GM06990 (cell line): ENCODE measurements at regions not wholly inside any gene's neighbourhood (a gene's known extent, or its start where the extent isn't known, plus 50 kb on each side); places are given as distances from the start of the nearest gene placed in this dataset.

Source experiments
- DNase-seq: peaks from one replicate; pipeline ENCODE4 v3.0.0-alpha.2; 2011; ENCODE audit not compliant: insufficient read length; ENCODE audit errors: extremely low read depth
- H3K27me3 ChIP-seq: replicated peaks from 2 replicates; pipeline ENCODE4 v1.6.0; 2011; ENCODE audit warnings: low read length; ENCODE audit not compliant: control insufficient read depth, insufficient read depth
- H3K36me3 ChIP-seq: 2 replicates; pipeline ENCODE4 v1.5.1; 2011; ENCODE audit warnings: low read length; ENCODE audit not compliant: control insufficient read depth, insufficient read depth
- H3K4me3 ChIP-seq: replicated peaks from 2 replicates; pipeline ENCODE4 v1.5.1; 2011; ENCODE audit warnings: low read depth, mild to moderate bottlenecking, control low read depth, low read length
- CTCF ChIP-seq: IDR thresholded peaks from 2 replicates; pipeline ENCODE4 v1.5.1; 2011; ENCODE audit warnings: low read length, control low read depth, mild to moderate bottlenecking, inconsistent platforms; ENCODE audit not compliant: insufficient read depth, poor library complexity, severe bottlenecking

DNA sequence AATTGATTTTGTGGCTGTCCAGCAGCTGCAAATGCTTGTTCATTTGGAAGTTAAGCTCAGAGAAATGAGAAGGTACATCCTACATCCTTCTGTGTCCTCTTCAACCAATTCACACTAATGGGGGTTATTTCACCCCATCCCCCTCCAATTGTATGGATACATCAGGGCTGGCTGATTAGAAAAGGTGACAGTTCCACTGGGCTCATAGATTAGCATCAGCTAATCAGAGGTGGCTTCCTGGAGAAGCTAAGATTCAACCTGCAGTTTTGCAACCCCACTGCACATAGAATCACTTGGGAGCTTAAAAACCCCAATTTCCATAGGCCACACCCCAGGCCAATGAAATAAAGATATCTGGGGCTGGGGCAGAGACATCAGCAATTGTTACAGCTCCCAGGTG, 217.7 kb upstream of the TLE3 start:
- Histone ChIP-seq H3K27me3 (no peaks in the 10 kb centered on the region), H3K36me3 (no peaks in the 10 kb centered on the region), H3K4me3 (no peak overlapping the region)
- TF ChIP-seq CTCF: no peak
- DNase-seq: no peak

- no peaks in the 10 kb centered on the region for H3K36me3 ChIP-seq
- DNase-seq: no peak
- H3K27me3 ChIP-seq: no peaks in the 10 kb centered on the region
- H3K4me3 ChIP-seq: no peak overlapping the region
- TF ChIP-seq CTCF: no peak
These were observed 217.0 kb upstream of the TLE3 start for GRCh38 chr15:70314688-70315087.

DNA sequence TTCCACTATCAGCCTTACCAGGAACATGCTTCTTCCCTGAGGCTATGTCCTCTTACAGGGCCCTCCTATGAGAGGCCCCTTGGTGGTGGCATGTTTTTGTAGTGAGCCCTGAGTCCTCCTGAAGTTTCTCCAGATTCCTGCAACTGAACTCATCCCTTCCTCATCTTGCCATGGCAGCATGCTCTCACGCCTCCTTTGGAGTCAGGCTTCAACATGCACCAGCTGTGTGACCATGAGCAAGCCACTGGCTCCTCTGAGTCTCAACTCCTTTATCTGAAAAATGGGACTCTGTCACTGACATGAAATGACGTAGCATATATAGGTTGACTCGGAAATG, 216.3 kb upstream of the TLE3 start:
- H3K36me3 ChIP-seq: no peaks in the 10 kb centered on the region
- no peaks in the 10 kb centered on the region for H3K27me3 ChIP-seq
- no peak for TF ChIP-seq CTCF
- H3K4me3 ChIP-seq: no peak overlapping the region
- no peak for DNase-seq

- Histone ChIP-seq H3K27me3 (no peaks in the 10 kb centered on the region), H3K36me3 (no peaks in the 10 kb centered on the region), H3K4me3 (no peak overlapping the region)
- no peak for DNase-seq
- no peak for TF ChIP-seq CTCF
These were observed 215.6 kb upstream of the TLE3 start for GRCh38 chr15:70313099-70314017.

DNA sequence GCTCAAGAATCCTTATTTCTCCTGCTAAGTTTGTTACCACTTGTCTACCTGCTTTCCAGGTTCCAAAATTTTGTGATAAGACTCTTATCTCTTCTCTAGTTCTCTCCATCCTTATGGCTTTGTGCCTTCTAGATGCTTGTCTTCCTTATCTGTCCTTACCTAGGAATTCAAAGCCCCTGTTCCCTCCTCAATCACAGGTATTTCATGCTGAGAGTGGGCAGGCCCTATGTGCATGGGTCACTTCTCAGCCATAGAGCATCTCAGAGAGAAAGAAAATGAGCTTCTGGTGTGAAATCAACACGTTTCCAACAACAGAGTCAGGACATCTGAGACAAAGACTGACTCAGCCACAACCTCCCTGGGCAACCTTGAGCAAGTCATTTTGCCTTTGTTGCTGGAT, 214.1 kb upstream of the TLE3 start:
- no peaks in the 10 kb centered on the region for H3K27me3 ChIP-seq
- no peak for TF ChIP-seq CTCF
- no peak for DNase-seq
- H3K36me3 ChIP-seq: no peaks in the 10 kb centered on the region
- H3K4me3 ChIP-seq: no peak overlapping the region

DNA sequence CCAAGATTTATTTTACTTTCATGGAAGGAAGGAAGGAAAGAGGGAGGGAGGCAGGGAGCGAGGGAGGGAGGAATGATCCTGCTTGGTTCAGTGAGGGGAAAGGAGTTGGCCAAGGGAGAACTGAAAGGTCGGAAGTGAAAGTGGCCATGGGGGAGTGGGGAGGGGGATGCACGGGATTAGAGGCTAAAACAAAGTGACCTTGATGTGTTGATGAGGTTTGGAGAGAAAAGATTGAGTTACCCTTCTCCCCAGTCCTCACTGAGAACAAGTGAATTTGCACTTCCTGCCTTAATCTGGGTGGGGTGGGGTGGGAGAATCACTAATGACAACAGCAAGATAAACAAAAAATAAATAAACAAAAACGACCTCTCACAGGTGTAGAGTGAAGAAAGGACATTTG, 212.0 kb upstream of the TLE3 start:
- no peak overlapping the region for H3K4me3 ChIP-seq
- H3K27me3 ChIP-seq: no peaks in the 10 kb centered on the region
- TF ChIP-seq CTCF: no peak
- DNase-seq: no peak
- H3K36me3 ChIP-seq: no peaks in the 10 kb centered on the region
